ENCODE measurements at regions not wholly inside any gene's neighbourhood (a gene's known extent, or its start where the extent isn't known, plus 50 kb on each side); places are given as distances from the start of the nearest gene placed in this dataset.

GRCh38 chr3:22606938-22607337 lies 596.2 kb upstream of the UBE2E2 start:
- BruUV-seq (replicated peaks) = no TSS peak
- intact Hi-C loops (cut with micrococcal nuclease; ENCODE audit: unreplicated experiment) = no loop called here
- CTCF ChIA-PET = no interaction called here
- Mint-ChIP-seq H3K27me3 (ENCODE audit: unreplicated experiment) (no peaks in the 10 kb centered on the region), H3K9me3 (ENCODE audit: low read depth, unreplicated experiment) (no peaks in the 10 kb centered on the region), H3K4me3 (ENCODE audit: low read depth, unreplicated experiment) (no peak overlapping the region), H3K27ac (ENCODE audit: unreplicated experiment) (no peak overlapping the region), H3K36me3 (ENCODE audit: insufficient read depth, unreplicated experiment) (no peaks in the 10 kb centered on the region), H3K4me1 (ENCODE audit: low read depth, unreplicated experiment) (no peaks in the 10 kb centered on the region)
- TF ChIP-seq CTCF (IDR thresholded peaks at IDR 0.05; ENCODE audit: unreplicated experiment) = no peak
- peak; percentile 10 for DNase-seq

- Mint-ChIP-seq H3K9me3 (ENCODE audit: low read depth, unreplicated experiment) (no peaks in the 10 kb centered on the region), H3K4me3 (ENCODE audit: low read depth, unreplicated experiment) (no peak overlapping the region), H3K36me3 (ENCODE audit: insufficient read depth, unreplicated experiment) (no peaks in the 10 kb centered on the region), H3K4me1 (ENCODE audit: low read depth, unreplicated experiment) (no peaks in the 10 kb centered on the region), H3K27ac (ENCODE audit: unreplicated experiment) (no peak overlapping the region), H3K27me3 (ENCODE audit: unreplicated experiment) (no peaks in the 10 kb centered on the region)
- intact Hi-C loops (cut with micrococcal nuclease; ENCODE audit: unreplicated experiment) = no loop called here
- no peak for TF ChIP-seq CTCF (IDR thresholded peaks at IDR 0.05; ENCODE audit: unreplicated experiment)
- CTCF ChIA-PET = no interaction called here
- no TSS peak for BruUV-seq (replicated peaks)
- DNase-seq = no peak
Observed at GRCh38 chr3:22608093-22608492, 595.0 kb upstream of the UBE2E2 start.

- Mint-ChIP-seq H3K27me3 (ENCODE audit: unreplicated experiment) (no peaks in the 10 kb centered on the region), H3K9me3 (ENCODE audit: low read depth, unreplicated experiment) (no peaks in the 10 kb centered on the region), H3K36me3 (ENCODE audit: insufficient read depth, unreplicated experiment) (no peaks in the 10 kb centered on the region), H3K27ac (ENCODE audit: unreplicated experiment) (no peak overlapping the region), H3K4me1 (ENCODE audit: low read depth, unreplicated experiment) (no peaks in the 10 kb centered on the region), H3K4me3 (ENCODE audit: low read depth, unreplicated experiment) (no peak overlapping the region)
- intact Hi-C loops (cut with micrococcal nuclease; ENCODE audit: unreplicated experiment) = no loop called here
- DNase-seq = no peak
- BruUV-seq (replicated peaks) = no TSS peak
- CTCF ChIA-PET = no interaction called here
- no peak for TF ChIP-seq CTCF (IDR thresholded peaks at IDR 0.05; ENCODE audit: unreplicated experiment)
Observed at GRCh38 chr3:22608721-22609120, 594.4 kb upstream of the UBE2E2 start.

- no peaks in the 10 kb centered on the region for H3K4me1 Mint-ChIP-seq (ENCODE audit: low read depth, unreplicated experiment)
- no peaks in the 10 kb centered on the region for H3K9me3 Mint-ChIP-seq (ENCODE audit: low read depth, unreplicated experiment)
- no peaks in the 10 kb centered on the region for H3K36me3 Mint-ChIP-seq (ENCODE audit: insufficient read depth, unreplicated experiment)
- no peaks in the 10 kb centered on the region for H3K27me3 Mint-ChIP-seq (ENCODE audit: unreplicated experiment)
- intact Hi-C loops (cut with micrococcal nuclease; ENCODE audit: unreplicated experiment) = no loop called here
- no peak overlapping the region for H3K27ac Mint-ChIP-seq (ENCODE audit: unreplicated experiment)
- TF ChIP-seq CTCF (IDR thresholded peaks at IDR 0.05; ENCODE audit: unreplicated experiment) = no peak
- no peak for DNase-seq
- no TSS peak for BruUV-seq (replicated peaks)
- CTCF ChIA-PET = no interaction called here
- H3K4me3 Mint-ChIP-seq (ENCODE audit: low read depth, unreplicated experiment) = no peak overlapping the region
Observed at GRCh38 chr3:22609139-22609538, 594.0 kb upstream of the UBE2E2 start.

- no peak overlapping the region for H3K4me3 Mint-ChIP-seq (ENCODE audit: low read depth, unreplicated experiment)
- CTCF ChIA-PET = no interaction called here
- no peaks in the 10 kb centered on the region for H3K36me3 Mint-ChIP-seq (ENCODE audit: insufficient read depth, unreplicated experiment)
- no peaks in the 10 kb centered on the region for H3K4me1 Mint-ChIP-seq (ENCODE audit: low read depth, unreplicated experiment)
- TF ChIP-seq CTCF (IDR thresholded peaks at IDR 0.05; ENCODE audit: unreplicated experiment) = no peak
- H3K27ac Mint-ChIP-seq (ENCODE audit: unreplicated experiment) = no peak overlapping the region
- intact Hi-C loops (cut with micrococcal nuclease; ENCODE audit: unreplicated experiment) = no loop called here
- BruUV-seq (replicated peaks) = no TSS peak
- no peak for DNase-seq
- peaks cover 14% of the 10 kb centered on the region for H3K27me3 Mint-ChIP-seq (ENCODE audit: unreplicated experiment)
- no peaks in the 10 kb centered on the region for H3K9me3 Mint-ChIP-seq (ENCODE audit: low read depth, unreplicated experiment)
Observed at GRCh38 chr3:22612927-22613326, 590.2 kb upstream of the UBE2E2 start.

Measured in Calu3 (cell line).